GM19438 (cell line): ENCODE measurements at regions not wholly inside any gene's neighbourhood (a gene's known extent, or its start where the extent isn't known, plus 50 kb on each side); places are given as distances from the start of the nearest gene placed in this dataset.

Source experiments
- ATAC-seq: cut with Tn5 transposase; IDR thresholded peaks from one replicate; pipeline ENCODE4 v1.9.1; 2021; ENCODE audit warnings: low read depth; ENCODE audit not compliant: unreplicated experiment

GRCh38 chr13:40429706-40430545, 236.5 kb downstream of the FOXO1 start:
- no peak for ATAC-seq

DNA sequence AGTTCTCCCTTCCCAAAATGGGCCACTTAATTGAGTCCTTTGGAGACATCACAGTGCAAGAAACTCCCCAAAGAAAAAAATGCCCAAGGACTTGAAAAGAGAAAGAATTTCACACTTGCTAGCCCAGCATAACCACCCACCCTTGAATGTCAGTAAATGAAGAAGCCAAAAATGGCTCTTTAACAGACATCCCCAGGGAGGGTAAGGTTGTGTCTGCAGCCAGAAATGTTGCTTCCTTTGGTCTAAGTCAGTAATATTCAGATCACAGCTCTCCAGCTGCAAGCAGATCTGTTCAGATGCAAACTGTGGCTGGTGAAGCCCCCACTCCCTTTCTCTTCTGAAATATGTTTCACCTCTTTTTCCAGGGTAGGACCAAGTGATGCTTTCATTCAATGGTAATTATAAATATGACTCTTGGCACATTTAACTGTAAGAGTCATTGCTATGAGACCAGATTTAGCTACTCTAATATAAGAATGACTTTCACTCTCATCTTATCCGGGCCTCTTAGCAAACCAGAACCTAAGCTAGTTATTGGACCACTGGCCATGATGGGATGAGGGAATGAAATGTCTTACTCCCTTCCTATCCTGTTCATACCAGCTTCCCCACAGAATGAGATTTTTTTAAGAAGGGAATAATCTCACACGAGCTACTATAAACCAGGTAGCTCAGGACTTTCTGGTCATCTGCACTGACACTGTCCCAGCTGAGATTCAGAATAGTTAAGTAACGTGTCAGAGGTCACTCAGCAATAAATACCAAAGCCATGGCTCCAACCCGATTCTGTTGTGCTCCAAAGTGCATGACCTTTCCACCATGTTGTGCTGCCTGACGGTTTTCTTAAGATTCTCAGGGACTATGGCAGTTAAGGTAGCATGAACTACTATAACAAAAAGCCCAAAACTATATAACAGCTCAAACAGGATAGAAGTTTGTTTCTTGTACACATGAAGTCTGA, 234.1 kb downstream of the FOXO1 start:
- ATAC-seq = no peak

GRCh38 chr13:40433001-40433400, 233.4 kb downstream of the FOXO1 start:
- ATAC-seq = no peak

DNA sequence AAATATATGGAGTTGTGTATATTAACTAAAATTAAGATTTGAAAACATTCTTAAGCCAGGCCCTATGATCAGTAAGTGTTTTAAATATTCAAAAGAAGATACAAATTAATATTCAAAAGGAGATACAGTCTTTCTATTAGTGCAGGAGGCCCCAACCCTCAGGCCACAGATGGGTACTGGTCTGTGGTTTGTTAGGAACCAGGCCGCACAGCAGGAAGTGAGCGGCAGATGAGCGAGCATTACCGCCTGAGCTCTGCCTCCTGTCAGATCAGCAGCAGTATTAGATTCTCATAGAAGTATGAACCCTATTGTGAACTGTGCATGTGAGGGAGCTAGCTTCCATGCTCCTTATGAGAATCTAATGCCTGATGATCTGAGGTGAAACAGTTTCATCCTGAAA, 232.9 kb downstream of the FOXO1 start:
- ATAC-seq = no peak

- ATAC-seq = no peak
These were observed 231.7 kb downstream of the FOXO1 start for GRCh38 chr13:40434516-40435397.

- no peak for ATAC-seq
These were observed 228.3 kb downstream of the FOXO1 start for GRCh38 chr13:40438022-40438680.

DNA sequence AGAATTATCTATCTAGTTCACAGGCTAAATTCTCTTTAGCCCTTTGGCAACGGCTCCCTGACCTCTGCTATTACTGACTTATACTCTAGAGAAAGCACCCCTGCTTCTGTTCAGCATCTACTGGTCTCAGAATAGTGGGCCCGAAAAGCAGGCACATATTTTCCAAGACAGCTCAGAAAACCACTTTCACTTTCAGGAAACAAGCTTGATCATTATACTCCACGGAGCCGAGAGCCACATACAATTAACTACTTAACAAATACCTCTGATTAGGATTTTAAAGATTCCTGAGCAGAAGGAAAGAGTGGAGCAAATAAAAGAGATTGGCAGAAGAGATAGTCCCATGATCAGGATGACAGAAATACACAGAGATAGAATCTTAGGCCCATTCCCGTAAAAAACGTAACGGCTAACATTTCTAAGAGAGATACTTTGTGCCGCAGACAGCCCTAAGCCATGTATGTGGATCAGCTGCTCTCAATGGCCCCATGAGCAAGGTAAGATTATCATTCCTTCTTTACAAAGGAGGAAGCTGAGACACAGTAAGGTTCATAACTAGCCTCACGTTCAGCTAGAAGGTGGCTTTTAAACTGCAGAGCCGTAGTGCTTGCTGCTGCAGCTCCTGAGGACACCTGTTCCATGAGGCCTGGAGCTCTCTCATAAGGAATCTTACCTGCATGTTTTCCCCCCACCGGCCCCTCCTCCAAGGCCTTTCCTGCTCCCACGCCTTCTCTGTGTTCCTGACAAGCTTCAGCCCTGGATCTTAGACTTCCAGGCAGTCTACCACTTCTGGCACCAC, 227.2 kb downstream of the FOXO1 start:
- ATAC-seq = no peak

DNA sequence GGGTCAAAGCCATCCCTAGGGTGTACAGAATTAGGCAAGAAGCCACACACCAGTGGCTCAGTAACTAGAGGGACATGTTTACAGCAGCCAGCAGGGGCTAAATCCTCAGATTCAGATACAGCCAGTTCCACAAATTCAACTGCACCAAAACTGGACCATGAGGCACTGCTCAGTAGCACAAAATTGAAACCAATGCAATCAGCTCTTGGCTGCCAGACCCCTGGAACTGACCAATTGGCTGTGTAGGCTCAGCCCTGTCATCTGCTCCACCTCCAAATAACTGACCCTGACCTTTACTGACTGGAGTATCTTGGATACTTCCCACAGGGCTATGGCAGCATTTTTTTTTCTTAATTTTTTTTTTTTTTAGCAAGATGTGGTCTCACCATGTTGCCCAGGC, 226.5 kb downstream of the FOXO1 start:
- ATAC-seq = no peak

GRCh38 chr13:40440990-40441820, 225.2 kb downstream of the FOXO1 start:
- no peak for ATAC-seq

GRCh38 chr13:40442231-40442630, 224.2 kb downstream of the FOXO1 start:
- ATAC-seq = no peak

DNA sequence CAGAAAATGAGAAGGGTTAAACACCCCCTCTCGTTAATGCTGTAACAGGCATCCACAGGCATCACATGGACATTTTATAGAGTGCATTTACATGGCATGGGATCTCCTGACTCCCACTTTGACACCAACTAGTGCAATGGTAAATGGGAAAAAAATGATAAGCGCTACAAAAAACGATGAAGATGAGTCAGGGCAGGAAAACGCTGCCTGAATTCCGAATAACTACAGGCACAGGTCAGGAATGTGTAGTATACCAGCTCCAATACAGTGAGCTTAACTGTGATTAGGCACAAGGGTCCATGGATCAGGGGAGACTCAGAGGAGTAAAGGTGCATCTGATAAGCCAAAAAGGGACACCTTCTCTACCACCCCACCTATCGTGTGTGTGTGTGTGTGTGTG, 223.6 kb downstream of the FOXO1 start:
- ATAC-seq = no peak

DNA sequence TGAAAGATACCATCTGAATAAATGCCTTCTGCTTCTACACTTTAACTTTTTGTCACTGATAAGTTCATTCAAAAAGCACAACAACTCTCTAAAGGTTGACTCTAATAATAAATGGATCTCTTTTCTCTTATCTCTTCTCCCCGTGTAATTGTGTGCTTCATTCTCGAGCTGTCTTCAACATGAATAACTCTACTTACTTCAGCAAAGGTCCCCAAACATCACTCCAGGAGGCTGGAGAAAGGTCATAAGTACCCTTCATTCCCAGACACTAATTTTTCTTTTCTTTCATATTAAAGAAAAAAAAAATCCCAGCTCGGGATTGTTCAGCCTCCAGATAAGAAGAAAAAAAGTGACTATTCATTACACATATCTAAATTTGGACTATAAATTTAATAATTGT, 222.2 kb downstream of the FOXO1 start:
- ATAC-seq = no peak

DNA sequence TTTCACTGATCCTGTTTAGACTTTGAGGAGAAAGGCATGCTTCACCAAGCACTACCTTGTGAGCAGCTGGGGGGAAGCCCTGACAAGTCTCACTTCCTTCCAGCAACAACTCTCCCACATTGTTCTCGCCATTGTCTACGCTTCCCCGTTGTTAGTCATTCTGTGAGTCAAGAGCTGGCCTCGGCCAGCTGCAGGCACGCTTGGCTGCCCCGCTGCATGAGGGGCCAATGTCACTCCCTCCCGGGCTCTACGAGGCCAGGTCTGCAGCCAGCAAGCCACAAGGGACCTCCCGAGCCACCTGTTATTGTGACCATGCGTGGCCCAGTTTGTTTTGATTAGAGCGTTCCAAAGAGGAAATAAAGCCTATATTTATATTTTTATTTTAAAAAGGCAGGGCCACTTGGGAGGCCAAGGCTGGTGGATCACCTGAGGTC, 220.9 kb downstream of the FOXO1 start:
- ATAC-seq = peak; percentile 98

DNA sequence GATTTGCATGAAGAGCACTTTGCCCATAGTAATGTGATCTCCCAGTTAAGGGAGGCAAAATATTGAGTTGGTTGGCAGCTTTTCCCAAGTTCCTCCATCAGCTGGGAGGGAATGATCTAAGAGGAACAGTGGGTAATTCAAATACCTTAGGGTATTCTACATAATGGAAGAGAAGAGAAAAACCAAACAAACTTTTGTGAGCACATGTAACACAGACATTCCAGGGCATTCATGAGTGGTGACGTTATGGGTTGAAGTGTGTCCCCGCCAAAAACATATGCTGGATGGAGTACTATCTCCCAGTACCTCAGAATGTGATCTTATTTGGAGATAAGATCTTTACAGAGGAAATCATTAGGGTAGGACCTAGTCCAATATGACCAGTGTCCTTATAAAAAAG, 220.1 kb downstream of the FOXO1 start:
- ATAC-seq = no peak

GRCh38 chr13:40447857-40448256, 218.6 kb downstream of the FOXO1 start:
- no peak for ATAC-seq

DNA sequence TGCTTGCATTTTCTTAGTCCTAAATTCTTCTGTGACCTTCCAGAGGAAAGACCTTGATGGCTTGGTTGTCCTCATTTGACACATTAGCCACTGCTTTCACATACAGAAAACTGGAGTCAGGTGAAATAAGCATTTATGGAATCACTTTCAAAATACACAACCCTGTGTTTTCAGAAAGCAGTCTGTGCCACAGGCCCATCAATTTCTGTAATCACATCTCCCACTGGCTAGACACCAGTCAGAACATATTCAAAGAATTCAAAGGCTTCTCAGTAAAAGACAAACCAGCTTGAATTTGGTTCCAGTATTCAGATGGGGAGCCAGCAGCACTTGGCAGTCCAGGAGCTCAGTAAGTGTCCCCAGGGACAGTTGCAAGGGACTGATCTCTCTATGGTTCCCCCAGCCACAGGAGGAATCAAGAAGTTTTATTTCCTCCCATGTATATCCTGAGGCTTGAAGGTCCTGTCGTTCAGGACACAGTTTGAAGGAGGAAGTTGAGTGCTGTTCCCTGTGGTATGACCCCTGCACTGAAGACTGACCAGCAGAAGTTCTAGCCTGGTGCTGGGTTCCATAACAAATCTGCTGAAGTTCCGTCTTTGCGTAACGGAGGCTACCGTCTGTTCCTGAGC, 214.3 kb downstream of the FOXO1 start:
- no peak for ATAC-seq

- ATAC-seq = no peak
These were observed 213.6 kb downstream of the FOXO1 start for GRCh38 chr13:40452741-40453334.
